Fibroblast of pulmonary artery (primary cell): ENCODE measurements at regions not wholly inside any gene's neighbourhood (a gene's known extent, or its start where the extent isn't known, plus 50 kb on each side); places are given as distances from the start of the nearest gene placed in this dataset.

Source experiments
- DNase-seq: peaks from one replicate; pipeline ENCODE4 v3.0.0-alpha.2; 2010; ENCODE audit warnings: low read depth
- H3K4me3 ChIP-seq: replicated peaks from 2 replicates; pipeline ENCODE4 v1.5.1; 2011; ENCODE audit warnings: low read depth, mild to moderate bottlenecking, control low read depth, low read length, moderate library complexity
- CTCF ChIP-seq: IDR thresholded peaks from 2 replicates; pipeline ENCODE4 v1.5.1; 2011; ENCODE audit warnings: mild to moderate bottlenecking, control low read depth, low read length, inconsistent platforms; ENCODE audit errors: missing control alignments

DNA sequence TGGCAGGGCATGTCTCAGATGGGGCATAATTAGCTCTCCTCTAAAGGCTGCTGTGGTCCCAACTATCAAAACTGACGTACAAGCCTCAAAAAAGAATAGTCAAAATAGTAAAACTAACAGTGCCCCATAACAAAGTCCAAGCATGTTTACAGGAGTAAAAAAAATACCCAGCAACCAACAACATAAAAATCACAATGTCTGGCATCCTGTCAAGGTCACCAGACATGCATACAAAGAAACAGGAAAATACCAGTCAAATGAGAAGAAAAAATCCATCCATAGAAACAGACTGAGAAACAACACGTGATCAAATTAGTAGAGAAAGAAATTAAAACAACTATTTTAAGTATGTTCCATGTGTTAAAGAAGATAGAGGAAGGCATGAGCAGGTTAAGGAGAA is 131.2 kb upstream of the C14orf180 start:
- DNase-seq: no peak
- no peak for TF ChIP-seq CTCF
- no peak overlapping the region for H3K4me3 ChIP-seq

DNA sequence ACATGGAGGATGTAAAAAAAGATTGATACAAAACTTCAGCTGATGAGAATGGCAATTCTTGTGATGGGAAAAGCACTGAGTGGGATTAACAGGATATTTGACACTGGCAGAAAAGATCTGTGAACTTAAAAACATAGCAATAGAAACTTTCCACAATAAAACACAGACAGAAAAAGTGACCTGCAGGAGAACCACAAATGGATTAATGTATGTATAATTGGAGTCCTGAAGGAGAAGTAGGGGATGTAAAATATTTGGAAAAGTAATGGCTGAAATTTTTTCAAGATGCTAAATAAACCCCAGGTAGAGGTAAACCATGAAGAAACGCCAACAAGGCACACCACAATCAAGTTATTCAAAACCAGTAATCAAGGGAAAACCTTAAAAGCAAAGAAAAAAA is 130.8 kb upstream of the C14orf180 start:
- no peak overlapping the region for H3K4me3 ChIP-seq
- no peak for DNase-seq
- no peak for TF ChIP-seq CTCF

GRCh38 chr14:104450811-104451401 is 128.7 kb upstream of the C14orf180 start:
- no peak overlapping the region for H3K4me3 ChIP-seq
- no peak for TF ChIP-seq CTCF
- DNase-seq: no peak

- TF ChIP-seq CTCF: no peak
- no peak for DNase-seq
- H3K4me3 ChIP-seq: no peak overlapping the region
Measured at GRCh38 chr14:104451474-104451873, 128.1 kb upstream of the C14orf180 start.

DNA sequence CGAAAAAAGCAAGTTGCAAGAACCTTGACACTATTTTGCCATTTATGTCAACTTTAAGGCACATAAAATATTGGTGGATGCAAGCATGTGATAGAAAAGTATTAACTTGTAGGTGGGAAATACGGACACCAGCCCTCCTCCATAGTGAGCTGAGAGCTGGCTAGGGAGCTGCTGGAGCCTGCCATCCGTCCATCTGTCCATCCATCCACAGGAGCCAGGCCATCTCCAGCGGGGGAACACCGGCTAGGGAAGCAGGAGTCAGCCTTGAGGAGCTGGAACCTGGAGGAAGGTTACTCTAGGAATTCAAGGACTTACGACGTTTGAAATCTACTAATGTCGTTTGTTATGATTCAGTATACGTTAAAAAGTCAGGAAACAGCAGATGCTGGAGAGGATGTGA is 120.7 kb upstream of the C14orf180 start:
- TF ChIP-seq CTCF: no peak
- DNase-seq: no peak
- H3K4me3 ChIP-seq: no peak overlapping the region

GRCh38 chr14:104460791-104461651 is 118.5 kb upstream of the C14orf180 start:
- DNase-seq: no peak
- no peak overlapping the region for H3K4me3 ChIP-seq
- TF ChIP-seq CTCF: no peak
